Erythroblast (primary cell): ENCODE measurements at regions not wholly inside any gene's neighbourhood (a gene's known extent, or its start where the extent isn't known, plus 50 kb on each side); places are given as distances from the start of the nearest gene placed in this dataset.

Experiments
- GATA1 ChIP-seq: IDR thresholded peaks from 2 replicates; pipeline ENCODE4 v1.6.1; 2011; ENCODE audit warnings: low read depth, mild to moderate bottlenecking, control low read depth, low read length, moderate library complexity
- POLR2A ChIP-seq: IDR thresholded peaks from 2 replicates; pipeline ENCODE4 v1.6.1; 2011; ENCODE audit warnings: mild to moderate bottlenecking, low read length

GRCh38 chr7:33775790-33776189 is 129.5 kb upstream of the BMPER start:
- TF ChIP-seq POLR2A = no peak
- TF ChIP-seq GATA1 = no peak
